Activated CD4-positive, alpha-beta memory T cell treated with anti-CD3 and anti-CD28 coated beads for 36 hours (primary cell): ENCODE measurements at regions not wholly inside any gene's neighbourhood (a gene's known extent, or its start where the extent isn't known, plus 50 kb on each side); places are given as distances from the start of the nearest gene placed in this dataset.
"Not testable (repeated sequence)": the region's sequence is repeated elsewhere in the genome, so short reads cannot be mapped to it uniquely, and the experiment has no call there.

Experiments used
- CTCF ChIA-PET: fragments of 350-600 bp; sonication (Branson Sonifier 250); formaldehyde crosslinking; loops from one replicate; lab custom pipeline; 2021; ENCODE audit warnings: antibody characterized with exemption, inconsistent platforms; lab: Charles Lee
- POLR2A ChIA-PET: fragments of 350-600 bp; sonication (Branson Sonifier 250); formaldehyde crosslinking; loops from one replicate; lab custom pipeline; 2021; ENCODE audit warnings: antibody characterized with exemption; lab: Charles Lee
- DNase-seq: peaks from one replicate; pipeline ENCODE4 v3.0.0-alpha.2; 2020
- H3K27ac Mint-ChIP-seq: one replicate; pipeline ENCODE4 v1.8.0; 2021; ENCODE audit warnings: mixed read lengths
- H3K27me3 Mint-ChIP-seq: one replicate; pipeline ENCODE4 v1.8.0; 2021; ENCODE audit warnings: mixed read lengths
- H3K36me3 Mint-ChIP-seq: one replicate; pipeline ENCODE4 v1.8.0; 2021; ENCODE audit warnings: mixed read lengths
- H3K4me1 Mint-ChIP-seq: one replicate; pipeline ENCODE4 v1.8.0; 2021; ENCODE audit warnings: low read depth, mixed read lengths
- H3K4me3 Mint-ChIP-seq: one replicate; pipeline ENCODE4 v1.8.0; 2021; ENCODE audit warnings: mild to moderate bottlenecking, mixed read lengths
- H3K9me3 Mint-ChIP-seq: one replicate; pipeline ENCODE4 v1.8.0; 2021; ENCODE audit warnings: mixed read lengths
- intact Hi-C: fragments of 100-400 bp; cut with micrococcal nuclease; formaldehyde crosslinking; loops from one replicate; pipeline ENCODE4 v1.15.1; 2023

DNA sequence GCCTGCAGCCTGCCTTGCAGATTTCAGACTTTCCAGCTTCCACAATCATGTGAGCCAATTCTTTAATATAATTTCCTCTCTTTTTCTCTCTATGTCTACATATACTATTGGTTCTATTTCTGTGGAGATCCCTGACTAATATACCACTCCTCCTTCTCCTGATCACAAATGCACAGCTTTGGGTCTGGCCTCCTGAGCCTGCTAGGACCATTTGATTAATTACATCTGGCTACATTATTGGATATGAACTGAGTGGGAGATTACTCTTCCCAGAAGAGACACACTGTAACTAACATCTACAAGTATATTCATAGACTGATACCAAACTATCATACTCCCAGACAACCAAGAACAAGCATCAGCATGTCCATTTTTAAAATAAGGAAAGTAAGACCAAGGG is 188.9 kb upstream of the LMCD1 start:
- POLR2A ChIA-PET = no interaction called here
- H3K27me3 Mint-ChIP-seq = no peaks in the 10 kb centered on the region
- intact Hi-C loops = no loop called here
- no peak overlapping the region for H3K27ac Mint-ChIP-seq
- no peaks in the 10 kb centered on the region for H3K36me3 Mint-ChIP-seq
- CTCF ChIA-PET = interaction anchor here (1.4 kb wide), 1 partner anchor 10 kb away, joined by 3 read pairs; no protein-coding TSS in a partner anchor
- H3K4me1 Mint-ChIP-seq = no peaks in the 10 kb centered on the region
- peaks cover 5% of the 10 kb centered on the region for H3K9me3 Mint-ChIP-seq
- no peak overlapping the region for H3K4me3 Mint-ChIP-seq
- no peak for DNase-seq

DNA sequence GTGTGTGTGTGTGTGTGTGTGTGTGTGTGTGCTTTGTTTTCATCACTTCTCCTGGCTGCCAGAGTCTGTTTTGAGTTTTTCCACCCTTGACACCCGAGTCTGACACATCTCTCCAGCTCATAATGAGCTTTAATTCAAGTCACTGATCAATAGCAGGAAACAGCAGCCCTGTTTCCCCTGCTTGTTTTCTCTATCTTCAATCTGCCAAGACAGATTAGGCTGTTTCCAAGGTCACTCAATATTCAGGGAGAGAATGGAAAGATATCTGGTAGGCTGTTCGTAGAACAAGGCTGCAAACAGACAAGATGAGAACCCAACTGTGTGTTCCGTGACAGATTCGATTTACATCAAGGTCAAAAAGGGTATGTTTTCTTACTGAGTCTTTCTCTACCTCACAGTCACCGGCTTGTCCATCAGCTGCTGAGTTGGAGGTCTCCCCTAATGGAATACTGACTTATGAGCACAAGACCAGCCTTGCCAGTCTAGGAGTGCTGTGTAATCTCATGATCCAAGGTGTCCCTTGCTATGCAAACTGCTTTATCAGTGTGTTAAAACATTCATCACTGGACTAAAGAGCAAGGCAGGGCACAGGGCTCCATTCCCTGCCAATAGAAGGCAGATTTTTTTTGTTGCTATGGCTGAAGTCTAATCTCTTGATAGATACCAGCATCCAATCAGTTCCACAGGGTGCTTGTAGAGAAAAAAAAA is 187.9 kb upstream of the LMCD1 start:
- ChIA-PET POLR2A (no interaction called here), CTCF (interaction anchor here (1.4 kb wide), 1 partner anchor 11 kb away, joined by 3 read pairs; no protein-coding TSS in a partner anchor)
- H3K36me3 Mint-ChIP-seq = no peaks in the 10 kb centered on the region
- no peak overlapping the region for H3K27ac Mint-ChIP-seq
- H3K4me3 Mint-ChIP-seq = no peak overlapping the region
- intact Hi-C loops = no loop called here
- peaks cover 3% of the 10 kb centered on the region for H3K9me3 Mint-ChIP-seq
- no peaks in the 10 kb centered on the region for H3K4me1 Mint-ChIP-seq
- no peaks in the 10 kb centered on the region for H3K27me3 Mint-ChIP-seq
- no peak for DNase-seq

GRCh38 chr3:8315526-8315925 is 186.1 kb upstream of the LMCD1 start:
- intact Hi-C loops, H3K27me3 Mint-ChIP-seq, CTCF ChIA-PET, POLR2A ChIA-PET, H3K36me3 Mint-ChIP-seq, H3K9me3 Mint-ChIP-seq, H3K4me3 Mint-ChIP-seq, DNase-seq, H3K4me1 Mint-ChIP-seq, H3K27ac Mint-ChIP-seq: not testable (repeated sequence)

- Mint-ChIP-seq H3K4me1 (no peaks in the 10 kb centered on the region), H3K36me3 (no peaks in the 10 kb centered on the region), H3K27ac (no peak overlapping the region)
Measured at GRCh38 chr3:8317661-8318649, 183.7 kb upstream of the LMCD1 start.

GRCh38 chr3:8319935-8320634 is 181.5 kb upstream of the LMCD1 start:
- Mint-ChIP-seq H3K27ac (no peak overlapping the region), H3K9me3 (no peaks in the 10 kb centered on the region), H3K27me3 (no peaks in the 10 kb centered on the region), H3K36me3 (no peaks in the 10 kb centered on the region), H3K4me1 (peaks cover 3% of the 10 kb centered on the region), H3K4me3 (no peak overlapping the region)
- POLR2A ChIA-PET = no interaction called here
- DNase-seq = no peak
- CTCF ChIA-PET = interaction anchor here (1.5 to 8.0 kb wide), 3 partner anchors 18 to 96 kb away, joined by 3 to 148 read pairs (median 10); no protein-coding TSS in a partner anchor
- intact Hi-C loops = loop anchor here (1.0 kb wide), 1 partner anchor 37 kb away; no protein-coding TSS in a partner anchor

More at GRCh38 chr3:8317661-8318649, 183.7 kb upstream of the LMCD1 start:
- POLR2A ChIA-PET = no interaction called here
- no peak for DNase-seq
- intact Hi-C loops = no loop called here
- no peaks in the 10 kb centered on the region for H3K27me3 Mint-ChIP-seq
- H3K4me3 Mint-ChIP-seq = no peak overlapping the region
- CTCF ChIA-PET = interaction anchor here (1.0 to 1.8 kb wide), 4 partner anchors 16 to 99 kb away, joined by 3 to 10 read pairs (median 3); no protein-coding TSS in a partner anchor
- H3K9me3 Mint-ChIP-seq = no peaks in the 10 kb centered on the region

DNA sequence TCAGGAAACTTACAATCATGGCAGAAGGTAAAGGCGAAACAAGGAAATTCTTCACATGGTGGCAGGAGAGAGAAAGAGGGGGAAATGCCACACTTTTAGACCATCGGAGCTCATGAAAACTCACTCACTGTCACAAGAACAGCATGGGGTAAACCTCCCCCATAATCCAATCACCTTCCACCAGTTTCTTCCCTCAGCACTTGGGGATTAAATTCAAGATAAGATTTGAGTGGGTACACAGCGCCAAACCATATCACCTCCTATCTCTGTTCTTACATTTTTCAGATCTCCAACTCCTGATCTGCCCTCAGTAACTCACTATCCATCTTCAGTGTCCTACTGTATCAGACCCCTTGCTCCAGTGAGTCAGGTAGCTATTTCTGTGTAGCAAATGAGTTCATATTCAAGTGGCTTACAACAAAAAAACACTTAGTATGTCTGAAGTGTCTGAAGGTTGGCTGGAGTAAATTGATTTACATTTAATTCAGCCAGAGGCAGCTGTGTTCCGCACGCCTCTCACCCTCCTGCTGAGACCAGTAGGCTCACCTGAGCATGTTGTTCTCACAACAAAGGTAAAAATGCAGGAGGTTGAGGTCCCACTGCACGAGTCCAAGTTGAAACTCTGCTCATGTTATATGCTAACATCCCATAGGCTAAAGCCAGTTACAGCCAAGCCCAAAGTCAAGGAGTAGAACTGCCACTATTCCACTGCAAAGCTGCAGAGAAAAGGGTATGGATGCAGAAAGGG is 180.7 kb upstream of the LMCD1 start:
- intact Hi-C loops = loop anchor here (1.0 kb wide), 1 partner anchor 36 kb away; no protein-coding TSS in a partner anchor
- Mint-ChIP-seq H3K4me1 (peaks cover 3% of the 10 kb centered on the region), H3K27me3 (no peaks in the 10 kb centered on the region), H3K27ac (no peak overlapping the region), H3K36me3 (no peaks in the 10 kb centered on the region), H3K9me3 (no peaks in the 10 kb centered on the region), H3K4me3 (no peak overlapping the region)
- DNase-seq = no peak
- ChIA-PET POLR2A (no interaction called here), CTCF (interaction anchor here (8.0 kb wide), 1 partner anchor 96 kb away, joined by 148 read pairs; no protein-coding TSS in a partner anchor)

- Mint-ChIP-seq H3K4me3 (no peak overlapping the region), H3K27me3 (no peaks in the 10 kb centered on the region), H3K4me1 (peaks cover 9% of the 10 kb centered on the region), H3K36me3 (no peaks in the 10 kb centered on the region), H3K9me3 (no peaks in the 10 kb centered on the region), H3K27ac (no peak overlapping the region)
- intact Hi-C loops = loop anchor here (1.0 kb wide), 1 partner anchor 93 kb away; no protein-coding TSS in a partner anchor
- peak; percentile 62 for DNase-seq
- CTCF ChIA-PET = interaction anchor here (0.6 to 8.0 kb wide), 13 partner anchors 13 to 296 kb away, joined by 3 to 148 read pairs (median 4); no protein-coding TSS in a partner anchor
- POLR2A ChIA-PET = interaction anchor here (1.1 kb wide), 1 partner anchor 93 kb away, joined by 4 read pairs; no protein-coding TSS in a partner anchor
Measured at GRCh38 chr3:8324747-8325146, 176.9 kb upstream of the LMCD1 start.

GRCh38 chr3:8325306-8325705 is 176.3 kb upstream of the LMCD1 start:
- no peaks in the 10 kb centered on the region for H3K27me3 Mint-ChIP-seq
- ChIA-PET CTCF (interaction anchor here (0.9 to 8.0 kb wide), 6 partner anchors 13 to 98 kb away, joined by 3 to 148 read pairs (median 4); no protein-coding TSS in a partner anchor), POLR2A (interaction anchor here (1.1 kb wide), 1 partner anchor 92 kb away, joined by 4 read pairs; no protein-coding TSS in a partner anchor)
- no peaks in the 10 kb centered on the region for H3K9me3 Mint-ChIP-seq
- no peak overlapping the region for H3K27ac Mint-ChIP-seq
- intact Hi-C loops = no loop called here
- H3K4me3 Mint-ChIP-seq = no peak overlapping the region
- H3K36me3 Mint-ChIP-seq = no peaks in the 10 kb centered on the region
- H3K4me1 Mint-ChIP-seq = peaks cover 11% of the 10 kb centered on the region
- no peak for DNase-seq

DNA sequence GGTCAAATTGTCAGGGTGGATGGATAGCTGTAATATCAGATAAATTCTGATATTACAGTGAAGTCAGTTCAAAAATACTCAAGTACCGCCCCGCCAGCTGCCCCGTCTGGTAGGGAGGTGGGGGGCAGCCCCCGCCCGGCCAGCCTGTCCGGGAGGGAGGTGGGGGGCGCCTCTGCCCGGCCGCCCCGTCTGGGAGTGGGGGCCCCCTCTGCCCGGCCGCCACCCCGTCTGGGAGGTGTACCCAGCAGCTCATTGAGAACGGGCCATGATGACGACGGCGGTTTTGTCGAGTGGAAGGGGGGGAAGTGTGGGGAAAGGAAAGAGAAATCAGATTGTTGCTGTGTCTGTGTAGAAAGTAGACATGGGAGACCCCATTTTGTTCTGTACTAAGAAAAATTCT is 175.8 kb upstream of the LMCD1 start:
- POLR2A ChIA-PET, H3K27ac Mint-ChIP-seq, H3K36me3 Mint-ChIP-seq, H3K9me3 Mint-ChIP-seq, H3K27me3 Mint-ChIP-seq, intact Hi-C loops, H3K4me3 Mint-ChIP-seq, DNase-seq: not testable (repeated sequence)
- H3K4me1 Mint-ChIP-seq = peaks cover 11% of the 10 kb centered on the region
- CTCF ChIA-PET = interaction anchor here (1.5 to 8.0 kb wide), 2 partner anchors 91 to 96 kb away, joined by 8 to 148 read pairs; no protein-coding TSS in a partner anchor

GRCh38 chr3:8327739-8328138 is 173.9 kb upstream of the LMCD1 start:
- ChIA-PET POLR2A (no interaction called here), CTCF (interaction anchor here (8.0 kb wide), 1 partner anchor 89 kb away, joined by 148 read pairs; no protein-coding TSS in a partner anchor)
- H3K36me3 Mint-ChIP-seq = no peaks in the 10 kb centered on the region
- no peak overlapping the region for H3K27ac Mint-ChIP-seq
- no peaks in the 10 kb centered on the region for H3K27me3 Mint-ChIP-seq
- intact Hi-C loops = no loop called here
- no peak for DNase-seq
- H3K4me3 Mint-ChIP-seq = no peak overlapping the region
- H3K4me1 Mint-ChIP-seq = peaks cover 11% of the 10 kb centered on the region
- no peaks in the 10 kb centered on the region for H3K9me3 Mint-ChIP-seq

DNA sequence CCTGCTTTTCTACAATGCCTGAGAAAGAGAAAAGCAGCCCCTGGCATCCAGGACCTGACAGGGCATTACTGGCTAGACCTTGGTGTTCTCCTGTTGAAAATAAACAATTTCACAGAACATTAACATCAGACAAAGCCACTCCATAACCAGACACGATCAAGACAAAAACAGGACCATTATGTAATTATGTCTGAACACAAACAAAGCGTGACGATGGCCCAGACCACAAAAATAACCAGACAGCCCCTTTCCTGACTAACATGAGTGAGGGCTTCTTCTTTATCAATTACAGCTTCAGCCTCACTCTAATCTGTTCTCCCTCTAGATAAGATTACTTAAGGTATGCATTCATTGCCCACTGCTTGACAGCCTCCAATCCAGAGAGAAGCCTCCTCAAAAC is 172.7 kb upstream of the LMCD1 start:
- Mint-ChIP-seq H3K27me3 (no peaks in the 10 kb centered on the region), H3K36me3 (no peaks in the 10 kb centered on the region), H3K27ac (no peak overlapping the region), H3K9me3 (no peaks in the 10 kb centered on the region), H3K4me3 (no peak overlapping the region), H3K4me1 (peaks cover 11% of the 10 kb centered on the region)
- intact Hi-C loops = no loop called here
- DNase-seq = no peak
- ChIA-PET POLR2A (no interaction called here), CTCF (no interaction called here)
